GM10266 (cell line): ENCODE measurements at regions not wholly inside any gene's neighbourhood (a gene's known extent, or its start where the extent isn't known, plus 50 kb on each side); places are given as distances from the start of the nearest gene placed in this dataset.

Experiments used
- DNase-seq: peaks from one replicate; pipeline ENCODE4 v3.0.0; 2012; ENCODE audit errors: extremely low spot score
- CTCF ChIP-seq: IDR thresholded peaks from 2 replicates; pipeline ENCODE4 v1.5.1; 2012; ENCODE audit warnings: mild to moderate bottlenecking, low read depth; ENCODE audit not compliant: control insufficient read depth, insufficient read depth; ENCODE audit errors: missing control alignments

- no peak for DNase-seq
- no peak for TF ChIP-seq CTCF
Measured at GRCh38 chr4:179751669-179752068, 2309.4 kb upstream of the AGA start.

DNA sequence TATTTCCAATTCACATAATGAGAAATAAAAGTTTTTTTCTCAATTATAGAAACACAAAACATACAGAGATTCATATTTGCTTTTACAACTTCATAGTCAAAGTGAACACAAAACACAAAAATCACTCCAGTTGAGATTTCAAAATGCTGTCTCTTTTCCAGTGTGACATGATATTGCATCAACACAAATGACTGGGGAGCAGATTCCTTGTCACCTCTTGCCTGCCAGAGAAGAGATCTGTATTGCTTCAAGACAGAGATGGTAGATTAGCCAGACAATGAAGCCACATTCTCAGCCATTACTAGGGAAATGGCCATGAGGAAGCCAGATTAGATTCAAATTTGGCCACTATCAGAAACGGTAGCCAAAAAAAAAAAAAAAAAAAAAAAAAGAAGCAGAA lies 2313.1 kb upstream of the AGA start:
- no peak for TF ChIP-seq CTCF
- no peak for DNase-seq

GRCh38 chr4:179757641-179758040 lies 2315.4 kb upstream of the AGA start:
- TF ChIP-seq CTCF = no peak
- no peak for DNase-seq

DNA sequence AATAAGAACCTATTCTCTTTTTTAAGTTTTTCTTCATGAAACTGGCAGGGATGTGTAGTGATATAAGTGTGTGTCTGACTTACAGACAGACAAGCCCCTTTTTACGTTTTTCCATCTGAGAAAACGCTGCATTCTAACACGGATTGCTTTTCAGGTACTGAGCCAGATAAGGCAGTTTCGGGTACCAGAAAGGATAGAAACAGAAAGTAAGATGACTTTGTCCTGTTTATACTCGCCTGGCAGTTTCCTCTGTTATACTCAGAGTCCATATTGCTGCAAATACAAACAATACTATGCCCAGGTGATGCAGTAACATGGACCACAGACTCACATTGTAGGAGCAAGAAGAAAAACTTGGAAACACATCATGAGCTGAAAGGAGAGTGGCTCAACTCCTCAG lies 2320.6 kb upstream of the AGA start:
- no peak for DNase-seq
- no peak for TF ChIP-seq CTCF

- DNase-seq = no peak
- TF ChIP-seq CTCF = no peak
Measured at GRCh38 chr4:179766938-179767337, 2324.7 kb upstream of the AGA start.

DNA sequence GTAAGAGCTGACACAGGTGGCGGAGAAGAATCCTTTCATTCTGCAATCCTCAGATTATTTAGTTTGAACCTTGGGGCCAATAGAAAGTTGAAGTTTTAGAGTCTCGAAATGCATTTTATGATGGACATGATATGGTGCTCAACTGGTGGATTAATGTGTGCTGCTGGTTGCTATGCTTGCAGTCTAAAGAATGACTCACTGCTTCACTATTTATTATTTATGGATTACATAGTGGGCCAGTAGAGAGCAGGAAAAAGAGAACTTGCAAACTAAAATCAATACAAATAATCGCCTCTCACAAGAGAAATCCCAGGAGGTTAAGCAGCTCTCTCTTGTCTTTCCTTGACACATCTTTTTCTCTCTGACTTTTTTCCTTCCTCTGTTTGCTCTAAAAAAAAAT lies 2326.8 kb upstream of the AGA start:
- TF ChIP-seq CTCF = no peak

GRCh38 chr4:179797738-179798137 lies 2355.5 kb upstream of the AGA start:
- no peak for TF ChIP-seq CTCF
- DNase-seq = no peak

More for the DNA sequence above, 2326.8 kb upstream of the AGA start:
- no peak for DNase-seq
